GM19099 (cell line): ENCODE measurements at regions not wholly inside any gene's neighbourhood (a gene's known extent, or its start where the extent isn't known, plus 50 kb on each side); places are given as distances from the start of the nearest gene placed in this dataset.

Source experiments
- POLR2A ChIP-seq: IDR thresholded peaks from 3 replicates; pipeline ENCODE4 v1.6.1; 2011; ENCODE audit warnings: low read depth; ENCODE audit not compliant: insufficient read length; ENCODE audit errors: extremely low read depth

DNA sequence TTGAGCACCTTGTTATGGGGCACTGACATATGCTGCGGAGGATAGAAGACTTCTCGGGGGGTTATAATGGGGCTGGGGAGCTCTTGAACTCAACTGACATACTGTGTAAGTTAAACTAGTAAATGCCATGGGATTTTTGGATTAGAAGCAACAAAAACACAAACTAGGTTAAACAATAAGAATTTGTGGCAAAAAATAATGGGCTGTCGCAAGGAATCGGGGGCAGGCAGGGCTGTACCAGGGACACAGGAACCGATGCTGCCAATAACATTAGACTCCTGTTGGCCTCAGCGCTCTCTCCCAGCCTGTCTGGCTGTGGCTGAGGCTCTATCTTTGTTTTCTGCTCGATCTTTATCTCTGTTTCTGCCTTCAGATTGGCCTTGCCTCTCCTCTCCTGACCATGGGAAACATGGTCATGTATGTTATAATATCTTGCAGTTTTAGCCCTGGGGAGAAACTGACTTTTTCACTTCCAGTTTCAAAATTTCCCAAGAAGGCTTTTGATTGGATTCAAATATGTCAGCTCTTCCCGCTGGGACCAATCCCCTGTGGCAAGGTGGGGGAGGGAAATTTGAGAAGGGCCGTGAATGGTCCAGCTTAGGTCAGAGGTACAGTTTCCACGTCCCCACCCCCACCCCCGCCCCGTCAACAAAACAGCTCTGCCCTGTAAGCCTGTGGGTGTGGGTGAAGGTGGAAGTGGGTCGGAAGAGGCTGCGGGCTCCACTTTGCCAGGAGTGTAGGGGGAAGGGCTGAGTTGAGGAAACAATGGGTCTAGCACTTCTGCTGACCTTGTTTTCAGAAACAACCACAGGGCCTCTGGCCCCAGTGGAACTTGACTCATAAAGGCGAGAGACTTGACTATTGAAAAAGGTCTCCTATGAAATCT is 161.1 kb upstream of the TBL1XR1 start:
- TF ChIP-seq POLR2A = peak; percentile 60

DNA sequence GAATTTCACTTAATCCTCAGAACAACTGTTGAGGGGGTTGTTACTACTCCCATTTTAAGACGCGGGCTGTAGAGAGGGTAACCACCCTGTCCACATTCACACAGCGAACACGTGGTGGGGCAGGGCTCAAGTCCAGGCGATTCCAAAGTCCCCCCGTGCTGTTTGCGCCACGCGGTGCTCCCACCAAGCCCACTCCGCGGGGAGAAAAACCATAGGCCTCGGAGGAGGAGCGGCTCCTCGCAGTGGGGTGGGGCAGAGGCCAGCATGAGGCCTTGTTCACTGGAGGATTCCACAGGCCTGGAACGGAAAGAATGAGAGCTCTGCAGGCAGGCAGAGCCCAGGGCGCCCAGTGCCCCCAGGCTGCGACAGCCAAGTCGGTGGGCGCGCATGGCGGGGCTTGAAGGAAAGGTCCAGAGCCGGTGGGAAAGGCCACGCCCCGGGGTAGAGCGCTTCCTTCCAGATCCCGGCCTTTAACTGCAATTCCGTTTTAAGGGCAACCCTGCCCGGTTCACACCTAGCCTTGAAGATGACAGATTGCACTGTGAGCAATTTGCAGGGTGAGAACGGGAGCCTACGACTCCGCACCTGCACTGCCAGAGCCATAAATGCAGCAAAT is 161.8 kb upstream of the TBL1XR1 start:
- TF ChIP-seq POLR2A = peak; percentile 4

DNA sequence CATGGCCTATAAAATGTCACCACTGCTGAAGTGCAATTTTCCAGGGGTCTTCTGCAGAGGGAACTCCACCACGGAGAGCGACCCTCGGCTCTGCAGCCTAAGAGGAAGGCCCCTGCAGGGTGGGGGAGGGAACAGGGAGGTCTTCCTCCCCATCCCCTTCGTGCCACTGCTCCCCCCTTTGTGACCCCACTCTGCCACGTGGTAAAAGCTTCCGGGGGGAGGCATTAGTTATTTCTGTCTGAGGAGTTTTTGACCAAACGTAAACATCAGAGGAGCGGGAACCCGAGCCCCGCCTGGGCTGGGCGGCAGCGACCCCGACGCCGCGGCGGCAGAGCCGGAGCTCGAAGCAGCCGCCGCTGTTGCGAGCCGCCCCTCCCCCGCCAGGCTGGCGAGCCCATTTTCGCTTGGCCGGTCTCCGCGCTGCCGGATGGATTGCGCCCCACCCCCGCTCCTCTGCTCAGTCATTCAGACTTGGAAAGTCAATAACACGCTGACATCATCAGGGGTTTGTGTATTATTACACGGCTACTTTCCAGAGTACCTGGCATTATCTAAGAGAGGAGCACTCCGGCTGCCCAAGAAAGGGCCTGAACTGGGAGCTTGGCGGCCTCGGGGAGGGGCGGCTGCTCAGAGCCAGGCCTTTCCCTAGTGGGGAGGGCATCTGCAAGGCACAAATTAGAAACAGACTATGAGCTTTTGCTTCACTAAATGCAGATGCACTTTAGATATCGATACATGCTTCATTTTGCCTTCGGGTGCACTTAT is 162.5 kb upstream of the TBL1XR1 start:
- TF ChIP-seq POLR2A = no peak

DNA sequence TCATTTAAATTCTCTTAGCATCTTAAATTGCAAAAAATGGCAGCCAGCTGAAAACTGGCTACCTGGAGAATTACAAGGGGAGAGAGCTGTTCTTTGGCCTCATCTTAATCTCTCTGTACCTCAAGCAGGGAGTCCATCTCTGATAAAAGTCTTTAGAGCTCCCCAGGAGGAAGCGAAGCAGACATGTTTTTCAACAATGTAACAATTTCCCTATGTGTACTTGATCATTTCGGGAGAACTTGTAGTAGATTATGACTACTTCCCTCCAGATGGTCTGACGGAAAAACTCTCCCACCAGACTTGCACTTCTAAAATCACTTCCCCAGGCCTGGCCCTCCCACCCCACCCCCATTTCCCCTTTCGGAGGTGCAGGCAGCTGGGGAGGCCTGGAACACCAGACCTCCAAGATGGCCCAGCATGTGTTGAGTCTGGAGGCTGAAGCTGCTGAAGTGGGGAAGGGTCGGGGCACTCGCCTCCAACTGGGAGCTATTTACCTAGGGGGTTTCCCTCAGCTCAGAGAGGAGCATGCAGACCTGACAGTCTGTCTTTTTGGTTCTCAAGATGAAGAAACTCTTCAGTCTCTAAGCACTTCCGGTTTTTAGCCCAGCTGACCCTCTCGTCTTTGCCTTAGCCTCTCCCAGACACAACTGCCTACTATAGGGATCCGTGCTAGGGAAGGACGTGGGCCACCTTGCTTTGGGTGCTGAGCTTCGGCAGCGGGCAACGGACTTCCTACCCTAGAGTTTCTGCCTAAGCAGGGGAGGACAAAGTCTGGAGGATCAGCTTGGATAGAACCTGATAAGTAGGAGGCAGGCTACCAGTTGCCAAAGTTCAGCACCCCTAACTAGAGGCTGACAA is 164.0 kb upstream of the TBL1XR1 start:
- no peak for TF ChIP-seq POLR2A

DNA sequence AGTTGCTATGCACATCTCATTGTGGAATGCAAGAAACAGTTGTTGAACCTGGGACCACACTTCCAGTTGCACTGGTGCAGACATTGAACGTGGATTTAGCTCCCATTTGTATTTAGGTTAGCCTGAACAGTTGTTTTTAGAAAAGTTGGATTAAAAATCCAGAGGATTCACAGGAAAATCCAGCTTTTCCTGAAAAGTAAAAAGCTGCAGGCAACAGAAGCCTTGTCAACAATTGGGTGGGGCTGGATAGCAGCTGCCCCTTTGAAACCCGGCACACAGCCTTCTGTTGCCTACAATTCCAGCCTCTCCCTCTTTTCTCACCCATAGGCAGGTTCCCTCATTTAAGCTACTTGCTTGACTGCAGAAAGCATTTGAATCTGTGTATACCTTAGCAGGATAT is 165.3 kb upstream of the TBL1XR1 start:
- TF ChIP-seq POLR2A = no peak

DNA sequence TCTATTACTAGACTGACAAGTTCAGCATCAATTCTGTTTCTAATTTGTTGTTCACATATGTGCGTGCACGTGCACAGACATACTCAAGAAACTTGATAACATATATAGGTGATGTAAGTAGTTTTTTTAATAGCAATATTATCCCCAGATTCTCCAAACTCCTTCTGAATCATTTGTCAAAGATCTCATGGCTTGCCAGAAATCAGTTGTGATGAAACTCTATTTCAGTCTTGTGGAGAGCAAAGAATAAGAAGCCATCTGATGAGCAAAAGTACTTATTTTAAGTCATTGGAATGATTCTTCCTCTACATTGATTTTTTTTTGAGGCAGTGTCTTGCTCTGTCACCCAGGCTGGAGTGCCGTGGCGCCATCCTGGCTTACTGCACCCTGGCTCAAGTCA is 167.0 kb upstream of the TBL1XR1 start:
- TF ChIP-seq POLR2A = no peak

DNA sequence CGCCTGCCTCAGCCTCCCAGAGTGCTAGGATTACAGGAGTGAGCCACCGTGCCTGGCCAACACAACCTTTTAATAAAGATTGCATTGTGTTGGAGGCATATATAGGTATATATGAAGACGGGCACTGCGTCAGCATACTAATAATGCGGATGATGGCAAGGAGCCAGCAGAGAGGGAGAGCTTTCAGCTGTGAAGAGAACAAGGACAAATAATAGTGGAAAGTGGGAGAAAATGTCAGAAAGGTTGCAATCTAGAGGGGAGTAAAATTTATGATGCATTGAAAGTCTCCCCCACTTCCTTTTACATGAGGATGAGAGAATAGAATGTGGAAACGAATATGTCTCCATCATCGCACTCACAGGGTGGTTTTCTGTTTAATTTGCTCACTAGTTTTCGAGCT is 170.5 kb upstream of the TBL1XR1 start:
- no peak for TF ChIP-seq POLR2A

DNA sequence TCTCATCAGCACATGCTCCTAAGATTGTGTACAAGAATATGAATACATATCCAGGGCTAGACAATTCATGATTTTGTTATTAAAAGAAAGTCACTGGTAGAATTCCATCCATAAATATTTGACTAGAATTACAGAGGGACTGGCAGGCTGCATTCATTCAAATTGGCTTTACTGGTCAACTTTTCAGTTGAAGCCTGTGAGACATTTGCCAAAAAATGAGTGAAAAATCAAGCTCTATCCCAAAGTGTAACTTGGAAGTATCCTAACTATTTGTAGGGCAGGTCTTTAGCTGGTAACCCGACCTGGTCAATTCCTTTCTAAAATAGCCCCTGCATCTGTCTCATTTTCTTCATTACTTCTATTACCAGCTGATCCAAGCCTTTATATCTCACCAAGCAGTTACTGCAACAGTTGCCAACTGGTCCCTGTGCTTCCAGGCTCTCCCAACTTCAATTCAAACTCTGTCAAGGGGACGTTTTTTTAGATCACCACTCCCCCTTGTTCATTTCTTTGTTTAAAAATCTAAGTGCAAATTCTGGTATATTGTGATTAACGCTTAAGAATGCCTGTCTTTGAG is 173.1 kb upstream of the TBL1XR1 start:
- no peak for TF ChIP-seq POLR2A

DNA sequence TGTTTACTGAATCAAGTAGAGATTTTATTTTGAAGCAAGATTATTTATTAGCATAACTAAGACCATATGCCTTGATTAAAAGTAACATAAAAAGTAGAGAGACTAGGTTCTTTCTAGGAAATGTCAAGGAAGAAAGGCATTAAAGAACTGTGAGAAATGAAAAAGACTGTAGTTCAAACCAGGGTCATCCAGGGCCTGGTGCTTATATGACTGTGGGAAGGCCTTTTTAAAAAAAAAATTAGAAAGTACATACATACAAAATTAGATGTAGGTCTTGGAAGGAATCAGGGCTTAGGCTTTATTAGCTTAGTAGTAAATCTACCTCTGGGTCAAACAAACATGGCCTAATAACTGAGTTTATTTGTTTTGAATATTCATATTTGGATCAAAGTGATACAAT is 173.9 kb upstream of the TBL1XR1 start:
- no peak for TF ChIP-seq POLR2A

DNA sequence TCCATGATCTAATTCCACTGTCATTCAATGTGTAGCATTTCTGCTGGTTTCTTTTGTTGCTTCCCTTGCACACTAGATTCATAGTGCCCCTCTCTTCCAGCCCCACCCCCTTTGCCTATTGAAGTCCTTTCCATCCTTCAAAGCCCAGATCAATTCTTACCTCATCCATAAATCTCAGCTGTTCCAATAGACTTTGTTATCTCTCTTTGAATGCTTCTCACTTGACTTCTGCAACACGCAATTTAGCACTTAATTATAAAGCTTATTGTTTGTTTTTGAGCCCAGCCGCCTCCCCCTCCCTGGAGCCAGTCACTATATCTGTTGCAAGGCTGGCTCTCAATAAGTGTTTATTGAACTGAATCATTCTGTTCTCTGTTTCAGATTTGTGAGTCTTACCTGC is 174.6 kb upstream of the TBL1XR1 start:
- no peak for TF ChIP-seq POLR2A

DNA sequence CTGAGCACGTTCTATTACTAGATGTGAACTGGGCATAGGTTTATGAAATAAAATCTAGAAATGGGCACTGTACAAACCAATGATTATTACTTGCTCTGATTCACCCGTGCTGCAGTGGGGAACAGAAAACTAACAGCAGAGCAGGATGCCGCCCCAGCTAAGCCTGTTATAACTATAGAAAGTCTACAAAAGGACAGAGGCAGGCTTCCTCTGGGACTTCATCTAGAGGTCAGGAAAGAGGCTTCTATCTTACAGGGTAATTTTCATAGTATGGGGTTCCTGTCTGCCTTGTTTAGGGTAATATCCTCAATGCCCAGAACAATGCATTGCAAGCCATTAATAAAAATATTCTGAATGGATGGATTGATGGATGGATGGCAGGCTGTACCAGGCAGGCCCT is 177.0 kb upstream of the TBL1XR1 start:
- TF ChIP-seq POLR2A = no peak

DNA sequence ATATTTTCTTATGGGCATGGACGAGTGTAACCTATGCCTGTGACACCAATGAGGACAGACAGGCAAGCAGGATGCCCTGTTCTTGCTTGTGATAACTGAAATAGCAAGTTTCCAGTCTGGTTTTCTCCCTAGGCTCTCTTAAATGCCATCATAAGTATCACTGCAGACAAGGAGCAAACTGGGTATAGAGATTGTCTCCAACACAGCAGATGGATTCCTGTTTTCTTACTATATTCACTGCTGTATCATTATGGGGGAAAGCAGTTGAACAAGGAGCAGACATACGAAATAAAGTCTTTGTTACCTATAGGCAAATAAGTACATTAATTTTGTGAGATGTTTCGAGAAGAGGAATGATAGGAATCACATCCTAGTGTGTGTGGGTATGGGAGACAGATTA is 178.0 kb upstream of the TBL1XR1 start:
- TF ChIP-seq POLR2A = no peak

DNA sequence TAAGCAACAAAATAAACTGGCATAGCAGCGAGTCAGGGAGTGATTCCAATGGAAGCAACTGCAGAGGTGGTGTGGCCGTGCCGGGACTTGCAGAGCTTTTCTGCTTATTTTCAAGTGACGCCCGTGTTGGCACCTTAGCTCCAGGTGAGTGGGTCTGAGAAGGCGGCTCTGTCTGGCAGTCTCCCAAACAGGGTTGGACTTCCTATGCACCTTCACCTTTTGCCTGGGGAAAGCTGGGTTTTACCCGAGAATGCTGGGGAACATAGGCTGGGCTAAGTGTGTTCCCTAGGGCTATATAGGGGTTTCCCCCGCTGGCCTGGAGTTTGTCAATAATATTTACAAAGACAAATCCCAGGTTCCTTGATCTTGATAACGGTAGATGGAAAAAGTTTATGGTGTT is 179.9 kb upstream of the TBL1XR1 start:
- TF ChIP-seq POLR2A = no peak

DNA sequence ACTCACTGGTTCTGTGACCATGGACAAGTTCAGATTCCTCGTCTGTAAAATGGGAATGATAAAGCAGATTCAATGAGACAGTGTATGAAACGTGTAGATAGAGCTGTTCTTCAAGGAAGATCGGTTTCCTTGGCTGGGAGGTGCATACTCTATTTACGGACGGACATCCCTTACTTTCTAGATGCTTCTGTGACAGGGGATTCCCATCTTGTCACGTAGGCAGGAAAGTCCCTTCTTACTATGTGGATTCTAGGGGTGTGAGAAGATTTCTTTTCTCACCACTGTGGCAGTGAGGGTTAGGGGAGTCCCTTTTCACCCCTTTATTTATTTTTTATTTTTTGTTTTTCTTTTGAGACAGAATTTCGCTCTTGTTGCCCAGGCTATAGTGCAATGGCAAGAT is 180.9 kb upstream of the TBL1XR1 start:
- TF ChIP-seq POLR2A = peak; percentile 25

DNA sequence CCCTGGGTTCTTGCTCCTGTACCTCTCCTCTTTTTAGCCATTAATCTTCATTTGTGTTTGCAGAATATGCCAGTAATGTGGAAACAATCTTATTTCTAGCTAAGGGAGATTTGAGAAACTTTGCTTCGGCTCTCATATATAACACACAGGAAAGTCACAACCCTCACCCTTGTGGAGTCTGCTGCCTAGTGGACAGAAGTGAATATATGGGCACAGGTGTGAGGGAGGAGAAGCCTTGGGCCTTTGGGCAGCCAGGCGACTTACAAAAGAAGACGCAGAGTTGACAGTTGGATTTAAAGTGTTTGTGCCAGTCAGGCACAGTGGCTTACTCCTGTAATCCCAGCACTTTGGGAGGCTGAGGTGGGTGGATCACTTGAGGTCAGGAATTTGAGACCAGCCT is 181.8 kb upstream of the TBL1XR1 start:
- no peak for TF ChIP-seq POLR2A

DNA sequence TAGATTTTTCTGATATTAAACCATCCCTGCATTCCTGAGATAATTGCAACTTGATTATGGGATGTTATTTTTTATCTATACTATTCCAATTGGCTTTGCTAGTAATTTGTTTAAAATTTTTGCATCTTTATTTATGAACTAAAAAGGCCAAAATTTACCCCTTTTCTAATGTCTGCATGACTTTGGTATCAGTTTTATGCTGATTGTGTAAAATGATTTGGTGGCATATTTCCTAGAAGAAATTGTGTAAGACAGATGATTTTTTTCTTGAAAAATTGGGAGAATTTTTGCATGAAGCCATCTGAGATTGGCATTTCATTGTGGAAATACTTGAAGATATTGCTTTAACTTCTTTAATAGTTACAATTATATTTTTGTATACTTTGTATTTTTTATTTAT is 183.8 kb upstream of the TBL1XR1 start:
- no peak for TF ChIP-seq POLR2A
